ENCODE measurements at regions not wholly inside any gene's neighbourhood (a gene's known extent, or its start where the extent isn't known, plus 50 kb on each side); places are given as distances from the start of the nearest gene placed in this dataset.

DNA sequence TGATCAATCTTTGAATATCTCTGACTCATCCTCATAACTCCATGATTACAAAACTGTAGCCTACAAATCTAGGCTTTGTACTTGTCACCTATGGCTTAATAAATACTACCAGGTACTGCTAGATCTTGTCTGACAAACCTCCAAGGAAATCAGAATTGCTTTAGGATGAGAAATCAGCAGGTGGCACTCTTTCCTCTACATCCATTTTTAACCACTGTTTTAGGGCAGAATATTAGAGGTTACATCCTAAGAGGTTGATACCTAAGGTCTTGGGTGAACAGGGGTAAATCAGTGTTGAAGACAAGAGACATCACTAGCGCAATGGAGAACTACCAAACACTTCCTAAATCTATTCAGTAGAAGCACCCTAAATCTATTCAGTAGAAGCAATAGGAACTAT is 63.1 kb upstream of the SOX5 start:
- TF ChIP-seq U2AF1 (optimal IDR thresholded peaks at IDR 0.05; ENCODE audit: low read depth, low read length) (no peak), POLR2G (IDR thresholded peaks at IDR 0.05; ENCODE audit: low read depth, low read length) (no peak), POLR2AphosphoS5 (IDR thresholded peaks at IDR 0.05; ENCODE audit: control insufficient read depth, insufficient read depth, low read depth, low read length) (no peak), POLR2A (conservative IDR thresholded peaks at IDR 0.05) (no peak), MYNN (IDR thresholded peaks at IDR 0.05) (no peak), MYNN (CRISPR knock-in tag; IDR thresholded peaks at IDR 0.05) (no peak), EZH2 (IDR thresholded peaks at IDR 0.05; ENCODE audit: borderline replicate concordance, low read depth, low read length) (no peak)
